Neutrophil (primary cell): ENCODE measurements at regions not wholly inside any gene's neighbourhood (a gene's known extent, or its start where the extent isn't known, plus 50 kb on each side); places are given as distances from the start of the nearest gene placed in this dataset.

Experiments
- H3K27ac ChIP-seq: fragments of 200-600 bp; sonication (generic); 2 replicates; pipeline ENCODE4 v1.5.1; 2016; ENCODE audit warnings: mild to moderate bottlenecking, moderate library complexity
- H3K27me3 ChIP-seq: fragments of 200-600 bp; sonication (generic); 2 replicates; pipeline ENCODE4 v1.6.0; 2016; ENCODE audit warnings: mild to moderate bottlenecking
- H3K36me3 ChIP-seq: fragments of 200-600 bp; sonication (generic); 2 replicates; pipeline ENCODE4 v1.5.1; 2017
- H3K4me1 ChIP-seq, 2 experiments: fragments of 200-600 bp in 1 of 2; sonication (generic) in 1 of 2; 1 replicate in 1 of 2; 2 replicates in 1 of 2; pipeline versions ENCODE4 v1.5.1 to v1.6.1; 2013 to 2016; ENCODE audit warnings: low read depth in 1 of 2, low read length in 1 of 2, mild to moderate bottlenecking in 1 of 2, moderate library complexity in 1 of 2; ENCODE audit not compliant: control insufficient read depth in 1 of 2, insufficient read depth in 1 of 2
- H3K4me3 ChIP-seq, 2 experiments: fragments of 200-600 bp in 1 of 2; sonication (generic) in 1 of 2; 1 replicate in 1 of 2; 2 replicates in 1 of 2; pipeline ENCODE4 v1.5.1; 2013 to 2016; ENCODE audit warnings: low read depth in 1 of 2, low read length in 1 of 2, mild to moderate bottlenecking in 1 of 2, moderate library complexity in 1 of 2
- H3K9me3 ChIP-seq: fragments of 200-600 bp; sonication (generic); 2 replicates; pipeline ENCODE4 v1.5.1; 2016
- TF ChIP-seq, protein P1 (sequence below): fragments of 200-600 bp; sonication (generic); IDR thresholded peaks from 2 replicates; pipeline ENCODE4 v1.5.1; 2016; ENCODE audit warnings: antibody characterized with exemption

DNA sequence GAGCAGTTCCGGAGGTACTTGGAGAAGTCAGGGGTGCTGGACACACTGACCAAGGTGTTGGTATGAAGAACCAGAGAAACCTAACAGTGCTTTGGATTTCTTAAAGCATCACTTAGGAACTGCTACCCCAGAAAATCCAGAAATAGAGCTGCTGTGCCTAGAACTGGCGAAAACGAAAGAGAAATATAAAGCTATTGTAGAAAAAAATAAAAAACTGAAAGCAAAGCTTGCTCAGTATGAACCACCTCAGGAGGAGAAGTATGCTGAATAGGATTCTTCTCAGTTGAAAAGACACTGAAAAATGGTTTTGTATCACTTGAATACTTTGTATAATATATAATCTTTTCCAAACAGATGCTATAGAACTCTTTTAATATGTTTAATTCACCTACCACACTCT lies 106.3 kb upstream of the PMFBP1 start:
- Histone ChIP-seq H3K4me1 (no peaks in the 10 kb centered on the region), H3K36me3 (no peaks in the 10 kb centered on the region), H3K9me3 (no peaks in the 10 kb centered on the region), H3K27me3 (no peaks in the 10 kb centered on the region), H3K27ac (no peak overlapping the region), H3K4me3 (no peak overlapping the region)
- TF ChIP-seq, protein P1, sequence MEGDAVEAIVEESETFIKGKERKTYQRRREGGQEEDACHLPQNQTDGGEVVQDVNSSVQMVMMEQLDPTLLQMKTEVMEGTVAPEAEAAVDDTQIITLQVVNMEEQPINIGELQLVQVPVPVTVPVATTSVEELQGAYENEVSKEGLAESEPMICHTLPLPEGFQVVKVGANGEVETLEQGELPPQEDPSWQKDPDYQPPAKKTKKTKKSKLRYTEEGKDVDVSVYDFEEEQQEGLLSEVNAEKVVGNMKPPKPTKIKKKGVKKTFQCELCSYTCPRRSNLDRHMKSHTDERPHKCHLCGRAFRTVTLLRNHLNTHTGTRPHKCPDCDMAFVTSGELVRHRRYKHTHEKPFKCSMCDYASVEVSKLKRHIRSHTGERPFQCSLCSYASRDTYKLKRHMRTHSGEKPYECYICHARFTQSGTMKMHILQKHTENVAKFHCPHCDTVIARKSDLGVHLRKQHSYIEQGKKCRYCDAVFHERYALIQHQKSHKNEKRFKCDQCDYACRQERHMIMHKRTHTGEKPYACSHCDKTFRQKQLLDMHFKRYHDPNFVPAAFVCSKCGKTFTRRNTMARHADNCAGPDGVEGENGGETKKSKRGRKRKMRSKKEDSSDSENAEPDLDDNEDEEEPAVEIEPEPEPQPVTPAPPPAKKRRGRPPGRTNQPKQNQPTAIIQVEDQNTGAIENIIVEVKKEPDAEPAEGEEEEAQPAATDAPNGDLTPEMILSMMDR, result no peak

DNA sequence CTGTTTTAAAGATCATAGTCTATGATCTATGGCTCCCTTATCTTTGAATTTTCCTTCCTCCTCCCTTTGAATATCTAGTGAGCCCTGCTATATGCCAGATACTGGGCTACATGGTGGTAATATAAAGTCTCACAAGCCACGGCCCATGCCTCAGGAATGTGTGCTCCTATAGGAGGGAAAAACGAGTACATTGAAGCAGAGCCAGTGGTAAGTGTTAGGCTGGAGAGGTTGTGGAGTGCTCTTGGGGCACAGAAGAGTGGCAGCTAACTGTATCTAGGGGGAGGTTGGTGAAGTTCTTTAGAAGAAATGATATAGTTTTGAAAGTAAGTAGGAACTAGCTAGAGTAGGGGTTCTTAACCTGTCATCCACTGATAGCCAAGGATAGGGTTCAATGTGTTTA lies 105.8 kb upstream of the PMFBP1 start:
- Histone ChIP-seq H3K36me3 (no peaks in the 10 kb centered on the region), H3K27me3 (no peaks in the 10 kb centered on the region), H3K4me1 (no peaks in the 10 kb centered on the region), H3K27ac (no peak overlapping the region), H3K9me3 (no peaks in the 10 kb centered on the region), H3K4me3 (no peak overlapping the region)
- TF ChIP-seq, protein P1, result no peak

DNA sequence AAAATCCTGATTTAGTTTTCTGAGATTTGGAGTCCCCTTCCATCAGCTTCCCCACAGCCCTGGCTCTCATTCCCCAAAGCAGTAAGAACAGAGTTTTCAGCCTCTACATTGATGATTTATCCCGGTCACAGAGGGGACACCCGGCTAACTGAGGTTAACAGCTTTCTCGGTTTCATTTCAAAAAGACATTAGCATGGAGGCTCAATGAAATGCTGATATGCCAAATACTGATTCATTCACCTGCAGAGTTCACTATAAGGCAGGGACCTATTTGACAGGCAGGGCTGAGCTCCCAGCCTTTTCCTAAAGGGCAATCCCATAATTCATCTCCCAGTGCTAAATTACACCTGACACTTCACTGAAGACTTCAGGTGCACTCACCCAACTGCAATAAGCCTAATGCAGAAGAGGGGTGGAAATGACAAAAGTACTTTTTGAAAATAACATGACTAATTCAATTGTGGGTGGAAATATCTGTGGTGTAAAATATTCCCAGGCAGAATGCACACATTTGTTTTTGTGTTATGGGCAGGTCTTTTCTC lies 99.8 kb upstream of the PMFBP1 start:
- Histone ChIP-seq H3K9me3 (no peaks in the 10 kb centered on the region), H3K27ac (no peak overlapping the region), H3K4me3 (no peak overlapping the region), H3K36me3 (no peaks in the 10 kb centered on the region), H3K4me1 (no peaks in the 10 kb centered on the region), H3K27me3 (no peaks in the 10 kb centered on the region)
- TF ChIP-seq, protein P1, result no peak

DNA sequence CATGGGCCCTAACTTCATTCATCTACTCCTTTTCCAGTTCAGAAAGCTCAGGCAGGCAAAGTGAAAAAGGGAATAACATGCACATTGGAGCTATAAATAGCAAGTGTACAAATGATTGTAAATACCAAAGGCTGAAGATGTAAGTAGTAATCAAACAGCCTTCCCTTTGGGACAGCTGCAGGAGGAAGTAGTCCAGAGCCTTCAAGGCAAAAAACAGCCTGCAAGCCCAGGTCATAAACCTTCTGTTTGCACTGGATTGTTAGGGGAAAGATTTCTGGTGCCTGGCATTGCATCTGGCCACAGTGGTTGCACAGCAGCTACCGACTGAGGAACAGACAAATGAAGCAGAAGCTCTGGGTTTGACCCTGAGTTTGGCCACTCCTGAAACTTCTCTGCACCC lies 98.6 kb upstream of the PMFBP1 start:
- H3K9me3 ChIP-seq, result no peaks in the 10 kb centered on the region
- TF ChIP-seq, protein P1, result no peak
- no peaks in the 10 kb centered on the region for H3K27me3 ChIP-seq
- no peaks in the 10 kb centered on the region for H3K36me3 ChIP-seq
- no peaks in the 10 kb centered on the region for H3K4me1 ChIP-seq
- H3K27ac ChIP-seq, result no peak overlapping the region
- H3K4me3 ChIP-seq, result no peak overlapping the region

DNA sequence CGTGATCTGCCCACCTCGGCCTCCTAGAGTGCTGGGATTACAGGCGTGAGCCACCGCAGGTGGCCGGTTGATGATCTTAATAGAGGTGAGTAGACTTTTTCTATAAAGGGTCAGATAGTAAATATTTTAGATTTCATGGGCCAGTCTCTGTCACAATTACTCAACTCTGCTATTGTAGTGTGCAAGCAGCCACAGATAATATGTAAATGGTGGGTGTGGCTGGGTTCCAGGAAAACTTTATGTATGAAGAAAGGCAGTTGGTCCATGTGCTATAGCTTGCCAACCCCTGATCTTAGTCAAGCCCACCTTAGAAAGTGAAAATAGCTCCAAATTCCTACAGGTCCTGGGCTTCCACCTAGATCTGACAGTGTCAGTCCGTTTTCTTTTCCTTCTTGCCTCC lies 94.9 kb upstream of the PMFBP1 start:
- TF ChIP-seq, protein P1, result no peak
- Histone ChIP-seq H3K9me3 (no peaks in the 10 kb centered on the region), H3K36me3 (no peaks in the 10 kb centered on the region)

DNA sequence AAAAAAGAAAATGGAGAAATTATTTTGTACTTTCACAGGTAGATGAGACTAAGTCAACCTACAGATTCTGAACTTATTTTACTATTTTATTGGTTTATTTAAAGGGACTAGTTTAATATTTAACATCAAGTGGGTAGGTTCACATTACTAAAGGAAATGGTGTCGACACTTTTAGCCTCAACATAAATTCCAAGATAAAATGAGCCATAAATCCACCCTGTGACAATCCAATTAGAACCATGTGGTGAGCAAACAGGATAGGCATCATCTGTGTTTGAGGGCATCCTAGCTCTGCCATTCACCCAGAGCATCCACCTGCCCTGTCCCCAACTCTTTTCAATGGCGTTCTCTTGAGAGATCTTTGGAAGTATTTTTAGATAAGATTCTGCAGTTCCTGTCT lies 92.8 kb upstream of the PMFBP1 start:
- Histone ChIP-seq H3K27ac (no peak overlapping the region), H3K27me3 (no peaks in the 10 kb centered on the region), H3K36me3 (no peaks in the 10 kb centered on the region), H3K9me3 (no peaks in the 10 kb centered on the region), H3K4me3 (no peak overlapping the region), H3K4me1 (no peaks in the 10 kb centered on the region)
- TF ChIP-seq, protein P1, result no peak

More for the DNA sequence above, 94.9 kb upstream of the PMFBP1 start:
- H3K4me1 ChIP-seq, result no peaks in the 10 kb centered on the region
- H3K27ac ChIP-seq, result no peak overlapping the region
- H3K27me3 ChIP-seq, result no peaks in the 10 kb centered on the region
- no peak overlapping the region for H3K4me3 ChIP-seq
